Ovary (tissue), 7 donors: ENCODE measurements at regions not wholly inside any gene's neighbourhood (a gene's known extent, or its start where the extent isn't known, plus 50 kb on each side); places are given as distances from the start of the nearest gene placed in this dataset.

Experiments
- DNase-seq, 5 donors: peaks; one replicate each; pipeline ENCODE4 v3.0.0-alpha.2; 2019 to 2020
- H3K27ac ChIP-seq, 2 donors: fragments of 200-600 bp; one replicate each; pipeline versions ENCODE4 v1.5.1 to v1.8.0; 2019 to 2022
- H3K27me3 ChIP-seq: fragments of 200-600 bp; one replicate; pipeline ENCODE4 v1.8.0; 2022
- H3K36me3 ChIP-seq: fragments of 200-600 bp; sonication (generic); one replicate; pipeline ENCODE4 v1.5.1; 2019
- H3K4me1 ChIP-seq: one replicate; pipeline ENCODE4 v1.8.1; 2013; ENCODE audit warnings: mild to moderate bottlenecking, moderate library complexity; ENCODE audit not compliant: insufficient read depth
- H3K4me3 ChIP-seq: fragments of 200-600 bp; sonication (generic); one replicate; pipeline ENCODE4 v1.5.1; 2017
- H3K9me3 ChIP-seq, 2 donors: fragments of 200-600 bp in 1 of 2; sonication (generic) in 1 of 2; one replicate each; pipeline versions ENCODE4 v1.5.1 to v1.8.1; 2013 to 2019; ENCODE audit warnings: mild to moderate bottlenecking in 1 of 2, moderate library complexity in 1 of 2
- EP300 ChIP-seq: sonication (generic); formaldehyde crosslinking; IDR thresholded peaks from one replicate; pipeline ENCODE4 v1.6.1; 2017; ENCODE audit warnings: antibody characterized with exemption
- POLR2A ChIP-seq: fragments of 450-650 bp; IDR thresholded peaks from one replicate; pipeline ENCODE4 v1.6.1; 2017; ENCODE audit warnings: antibody characterized with exemption, mild to moderate bottlenecking, moderate library complexity
- WGBS, 3 donors: extraction: QIAGEN DNeasy Blood & Tissue Kit in 1 of 3; methylation state at CpG; one replicate each; pipeline versions ENCODE4 v1.1.5 to v1.1.7; 2013 to 2017; 5-methylcytosine and 5-hydroxymethylcytosine counted together
- intact Hi-C, 4 donors: fragments of 100-400 bp; cut with DNase I; formaldehyde crosslinking; loops; one replicate each; pipeline versions ENCODE4 v1.11.0 to v1.15.1; 2022 to 2023
- TF ChIP-seq, protein P1 (sequence below), 3 donors: fragments of 450-650 bp in 2 of 3; fragments of 200-600 bp in 1 of 3; IDR thresholded peaks; one replicate each; pipeline versions ENCODE4 v1.5.1 to v1.8.0; 2016 to 2022; ENCODE audit warnings: antibody characterized with exemption in 3 of 3, mild to moderate bottlenecking in 1 of 3
- donor health status: DM: no; HTN: no; CAD: no; lungs with moderate emphysema.
- donor health status: DM: no; HTN: no; CAD: no.
- donor health status: Bipolar disorder and iron deficiency.
- donor health status: DM: no; HTN: no; CAD: no.
- donor health status: DM: yes; HTN: yes; CAD: no.

DNA sequence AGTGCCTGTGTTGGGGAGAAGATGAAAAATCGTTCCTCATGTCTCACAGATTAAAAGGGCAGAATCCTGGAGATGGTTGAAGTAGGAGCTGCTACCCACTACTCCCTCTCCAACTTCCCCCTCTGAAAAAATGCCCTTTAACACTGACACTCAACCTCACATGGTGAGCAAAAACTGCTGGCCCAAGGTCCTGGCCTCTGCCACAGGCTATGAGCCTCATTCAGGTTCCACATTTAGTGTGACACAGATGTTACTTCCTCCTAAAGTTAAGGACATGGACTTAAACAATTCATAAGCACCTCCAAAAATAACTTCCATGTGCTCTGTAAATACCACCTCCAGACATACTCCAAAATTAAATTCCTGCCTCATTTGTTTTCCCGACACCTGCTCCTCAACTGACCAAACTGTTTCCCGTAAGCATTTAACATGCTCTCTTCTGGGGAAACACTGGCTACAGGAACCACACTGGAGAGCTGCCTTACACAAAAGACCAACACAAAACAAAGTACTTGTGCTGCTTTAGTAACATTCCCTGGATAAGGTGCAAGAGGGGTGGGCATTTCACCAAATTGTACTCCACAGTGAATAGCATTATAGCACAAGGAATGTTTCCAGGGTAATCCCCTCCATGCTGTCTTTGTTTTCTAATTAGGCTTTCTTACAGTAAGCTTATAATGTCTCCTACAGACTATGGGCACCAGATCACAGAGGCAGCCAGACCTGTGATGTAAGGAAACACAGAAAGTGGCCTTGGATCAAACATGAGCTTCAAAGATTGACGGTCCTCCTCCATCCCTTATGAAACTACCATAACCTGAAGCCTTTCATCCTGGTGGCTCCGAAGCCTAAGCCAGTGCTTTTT, 57.0 kb downstream of the PHLDA1 start:
- Histone ChIP-seq H3K36me3 (no peaks in the 10 kb centered on the region), H3K27ac (no peak overlapping the region), H3K4me1 (peaks cover 3% of the 10 kb centered on the region), H3K9me3 (no peaks in the 10 kb centered on the region), H3K27me3 (no peaks in the 10 kb centered on the region), H3K4me3 (no peak overlapping the region)
- WGBS, 3 donors = 85 to 96% (median 89%) methylated on average over 5 of the region's 5 CpGs
- TF ChIP-seq POLR2A (no peak), EP300 (no peak)
- TF ChIP-seq, protein P1, sequence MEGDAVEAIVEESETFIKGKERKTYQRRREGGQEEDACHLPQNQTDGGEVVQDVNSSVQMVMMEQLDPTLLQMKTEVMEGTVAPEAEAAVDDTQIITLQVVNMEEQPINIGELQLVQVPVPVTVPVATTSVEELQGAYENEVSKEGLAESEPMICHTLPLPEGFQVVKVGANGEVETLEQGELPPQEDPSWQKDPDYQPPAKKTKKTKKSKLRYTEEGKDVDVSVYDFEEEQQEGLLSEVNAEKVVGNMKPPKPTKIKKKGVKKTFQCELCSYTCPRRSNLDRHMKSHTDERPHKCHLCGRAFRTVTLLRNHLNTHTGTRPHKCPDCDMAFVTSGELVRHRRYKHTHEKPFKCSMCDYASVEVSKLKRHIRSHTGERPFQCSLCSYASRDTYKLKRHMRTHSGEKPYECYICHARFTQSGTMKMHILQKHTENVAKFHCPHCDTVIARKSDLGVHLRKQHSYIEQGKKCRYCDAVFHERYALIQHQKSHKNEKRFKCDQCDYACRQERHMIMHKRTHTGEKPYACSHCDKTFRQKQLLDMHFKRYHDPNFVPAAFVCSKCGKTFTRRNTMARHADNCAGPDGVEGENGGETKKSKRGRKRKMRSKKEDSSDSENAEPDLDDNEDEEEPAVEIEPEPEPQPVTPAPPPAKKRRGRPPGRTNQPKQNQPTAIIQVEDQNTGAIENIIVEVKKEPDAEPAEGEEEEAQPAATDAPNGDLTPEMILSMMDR (IDR thresholded peaks at IDR 0.05) = no peak
- no peak for DNase-seq
- intact Hi-C loops = no loop called here

DNA sequence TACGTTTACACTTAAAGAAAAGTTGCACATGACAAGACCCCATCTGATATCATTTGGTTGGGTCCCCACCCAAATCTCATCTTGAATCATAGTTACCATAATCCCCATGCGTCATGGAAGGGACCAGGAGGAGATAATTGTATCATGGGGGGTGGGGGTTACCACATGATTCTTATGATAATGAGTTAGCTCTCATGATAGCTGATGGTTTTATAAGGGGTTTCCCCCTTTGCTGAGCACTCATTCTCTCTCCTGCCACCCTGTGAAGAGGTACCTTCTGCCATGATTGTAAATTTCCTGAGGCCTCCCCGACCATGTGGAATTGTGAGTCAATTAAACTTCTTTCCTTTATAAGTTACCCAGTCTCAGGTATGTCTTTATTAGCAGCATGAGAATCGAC, 60.3 kb downstream of the PHLDA1 start:
- 91 to 96% (median 95%) methylated on average over 4 of the region's 4 CpGs for whole genome bisulfite sequencing, 3 donors
- intact Hi-C loops = no loop called here
- H3K36me3 ChIP-seq = no peaks in the 10 kb centered on the region
- no peak for DNase-seq
- H3K4me1 ChIP-seq = no peaks in the 10 kb centered on the region
- no peak overlapping the region for H3K27ac ChIP-seq
- no peaks in the 10 kb centered on the region for H3K9me3 ChIP-seq
- no peaks in the 10 kb centered on the region for H3K27me3 ChIP-seq
- TF ChIP-seq EP300 = no peak
- no peak for TF ChIP-seq POLR2A
- TF ChIP-seq, protein P1 (IDR thresholded peaks at IDR 0.05) = no peak
- H3K4me3 ChIP-seq = no peak overlapping the region

DNA sequence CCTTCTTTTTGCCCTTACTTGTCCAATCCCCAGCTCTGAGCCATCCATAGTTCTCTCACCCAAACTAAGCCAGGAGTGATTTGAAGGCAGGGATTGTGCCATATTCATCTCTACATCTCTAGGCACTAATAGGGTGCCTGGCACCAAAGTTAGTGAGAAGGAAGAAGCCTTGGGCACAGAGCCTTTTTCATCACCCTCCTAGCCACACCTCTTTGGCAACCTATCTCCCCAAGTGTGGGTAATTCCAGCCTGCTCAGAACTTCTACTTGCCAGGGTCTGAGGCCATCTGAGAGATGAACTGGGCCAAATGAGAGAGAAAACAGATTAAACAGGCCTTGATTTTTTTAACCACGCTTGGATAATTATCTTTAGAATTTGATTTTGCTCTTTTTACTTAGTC, 61.3 kb downstream of the PHLDA1 start:
- Histone ChIP-seq H3K9me3 (no peaks in the 10 kb centered on the region), H3K27me3 (no peaks in the 10 kb centered on the region), H3K36me3 (no peaks in the 10 kb centered on the region), H3K4me1 (no peaks in the 10 kb centered on the region), H3K4me3 (no peak overlapping the region), H3K27ac (no peak overlapping the region)
- DNase-seq = no peak
- TF ChIP-seq EP300 (no peak), POLR2A (no peak)
- TF ChIP-seq, protein P1 (IDR thresholded peaks at IDR 0.05) = no peak
- WGBS, 3 donors = 93 to 95% (median 93%) methylated on average over 1 of the region's 1 CpG
- intact Hi-C loops = no loop called here

DNA sequence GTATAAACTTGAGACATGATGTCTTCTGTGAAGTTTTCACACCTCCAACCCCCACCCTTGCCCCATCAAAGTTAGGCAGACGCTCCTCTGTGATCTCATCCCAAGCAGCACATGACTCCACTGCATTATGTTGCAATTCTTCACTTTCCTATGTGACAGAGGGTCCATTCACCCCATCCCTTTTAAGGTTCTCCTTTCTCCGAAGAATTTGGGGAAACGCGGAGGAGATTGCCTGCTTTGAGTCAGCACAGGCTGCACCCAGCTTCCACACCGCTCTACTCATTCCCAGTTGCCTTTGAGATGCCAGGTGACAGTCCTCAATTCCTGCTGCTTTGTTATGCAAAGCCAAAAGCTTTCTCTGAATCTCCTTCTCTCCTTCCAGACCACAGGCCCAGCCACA, 61.8 kb downstream of the PHLDA1 start:
- TF ChIP-seq, protein P1 (IDR thresholded peaks at IDR 0.05) = no peak
- TF ChIP-seq EP300 (no peak), POLR2A (no peak)
- Histone ChIP-seq H3K27ac (no peak overlapping the region), H3K27me3 (no peaks in the 10 kb centered on the region), H3K36me3 (no peaks in the 10 kb centered on the region), H3K4me1 (no peaks in the 10 kb centered on the region), H3K4me3 (no peak overlapping the region), H3K9me3 (no peaks in the 10 kb centered on the region)
- DNase-seq = no peak
- intact Hi-C loops = no loop called here
- 74 to 86% (median 86%) methylated on average over 5 of the region's 5 CpGs for WGBS, 3 donors
